H1 (cell line): ENCODE measurements at regions not wholly inside any gene's neighbourhood (a gene's known extent, or its start where the extent isn't known, plus 50 kb on each side); places are given as distances from the start of the nearest gene placed in this dataset.

Source experiments
- CTCF ChIA-PET: fragments of 300-600 bp; sonication (Branson Sonifier 250); formaldehyde crosslinking; loops from one replicate; lab custom pipeline; 2021; ENCODE audit not compliant: partially characterized antibody; lab: Charles Lee
- POLR2A ChIA-PET: fragments of 300-600 bp; sonication (Branson Sonifier 250); formaldehyde crosslinking; loops from one replicate; lab custom pipeline; 2021; ENCODE audit warnings: inconsistent platforms; ENCODE audit not compliant: partially characterized antibody; lab: Charles Lee
- DNase-seq, 2 experiments: peaks; one replicate each; pipeline versions ENCODE4 v3.0.0 to v3.0.0-alpha.2; 2010 to 2022; ENCODE audit warnings: low spot score in 2 of 2, low read depth in 1 of 2, mixed read lengths in 1 of 2
- FAIRE-seq: peaks from 2 replicates; lab custom pipeline; 2011; peaks lifted over from hg19 to GRCh38; lab: Jason Lieb, UNC
- H2AFZ ChIP-seq: 2 replicates; pipeline ENCODE4 v1.8.1; 2012; ENCODE audit warnings: low read length, inconsistent platforms
- H2AK5ac ChIP-seq: 2 replicates; pipeline ENCODE4 v1.6.1; 2013; ENCODE audit warnings: low read depth, low read length
- H2BK120ac ChIP-seq: replicated peaks from 2 replicates; pipeline ENCODE3; 2013; ENCODE audit warnings: low read depth, low read length, inconsistent platforms
- H2BK12ac ChIP-seq: 2 replicates; pipeline ENCODE4 v1.6.1; 2013; ENCODE audit warnings: low read depth, low read length
- H2BK15ac ChIP-seq: 2 replicates; pipeline ENCODE4 v1.6.1; 2013; ENCODE audit warnings: low read length
- H2BK20ac ChIP-seq: 2 replicates; pipeline ENCODE4 v1.6.1; 2013; ENCODE audit warnings: low read length
- H2BK5ac ChIP-seq: 2 replicates; pipeline ENCODE4 v1.6.1; 2013; ENCODE audit warnings: low read depth, low read length
- H3K14ac ChIP-seq: 2 replicates; pipeline ENCODE4 v1.6.1; 2013; ENCODE audit warnings: inconsistent platforms; ENCODE audit not compliant: insufficient read length
- H3K18ac ChIP-seq: 2 replicates; pipeline ENCODE4 v1.6.1; 2013; ENCODE audit warnings: low read length; ENCODE audit errors: extremely low read depth
- H3K23ac ChIP-seq: 2 replicates; pipeline ENCODE4 v1.6.1; 2013; ENCODE audit warnings: inconsistent platforms; ENCODE audit not compliant: insufficient read length
- H3K23me2 ChIP-seq: 2 replicates; pipeline ENCODE4 v1.6.1; 2013; ENCODE audit warnings: low read depth, low read length
- H3K27ac ChIP-seq: 2 replicates; pipeline ENCODE4 v1.6.1; 2011; ENCODE audit warnings: low read depth, low read length, inconsistent platforms
- H3K27me3 ChIP-seq, 4 experiments: replicated peaks in 1 of 4; 1 replicate in 1 of 4; 2 replicates in 3 of 4; pipeline versions ENCODE4 v1.6.1 to v1.8.1; 2011 to 2013; ENCODE audit warnings: low read length in 3 of 4, mild to moderate bottlenecking in 3 of 4, inconsistent platforms in 2 of 4, mixed read lengths in 2 of 4, moderate library complexity in 1 of 4; ENCODE audit not compliant: control insufficient read depth in 3 of 4, insufficient read depth in 3 of 4; ENCODE audit errors: extremely low read depth in 1 of 4
- H3K36me3 ChIP-seq, 4 experiments: 2 replicates each; pipeline versions ENCODE4 v1.6.1 to v1.8.1; 2011 to 2013; ENCODE audit warnings: mild to moderate bottlenecking in 4 of 4, low read length in 3 of 4, moderate library complexity in 2 of 4, control low read depth in 1 of 4, inconsistent platforms in 1 of 4; ENCODE audit not compliant: insufficient read depth in 4 of 4, control insufficient read depth in 2 of 4
- H3K4ac ChIP-seq: replicated peaks from 2 replicates; pipeline ENCODE3; 2013; ENCODE audit warnings: low read length, low read depth, mixed read lengths, inconsistent platforms; ENCODE audit not compliant: insufficient read length
- H3K4me1 ChIP-seq, 4 experiments: replicated peaks in 1 of 4; 1 replicate in 1 of 4; 2 replicates in 3 of 4; pipeline versions ENCODE4 v1.6.1 to v1.8.1; 2011 to 2013; ENCODE audit warnings: low read length in 3 of 4, inconsistent platforms in 2 of 4, mixed read lengths in 1 of 4; ENCODE audit not compliant: insufficient read depth in 4 of 4, control insufficient read depth in 3 of 4
- H3K4me2 ChIP-seq, 2 experiments: 2 replicates each; pipeline versions ENCODE4 v1.6.1 to v1.8.1; 2011 to 2013; ENCODE audit warnings: low read depth in 2 of 2, low read length in 2 of 2, control low read depth in 1 of 2, inconsistent platforms in 1 of 2, mild to moderate bottlenecking in 1 of 2; ENCODE audit not compliant: insufficient read depth in 1 of 2
- H3K4me3 ChIP-seq, 4 experiments: fragments of 200-600, 300-600 bp in 1 of 4; sonication (generic), shearing (Covaris generic), sonication (Bioruptor Twin) in 1 of 4; 2 replicates each; pipeline versions ENCODE4 v1.5.1 to v1.8.1; 2011 to 2016; ENCODE audit warnings: low read length in 4 of 4, low read depth in 3 of 4, control low read depth in 2 of 4, inconsistent platforms in 2 of 4, mild to moderate bottlenecking in 2 of 4, mixed read lengths in 1 of 4, moderate library complexity in 1 of 4; ENCODE audit not compliant: insufficient read depth in 2 of 4; ENCODE audit errors: extremely low read depth in 1 of 4
- H3K56ac ChIP-seq: replicated peaks from 2 replicates; pipeline ENCODE3; 2013; ENCODE audit warnings: low read depth, mild to moderate bottlenecking, mixed read lengths, low read length, inconsistent platforms; ENCODE audit not compliant: insufficient read length
- H3K79me1 ChIP-seq: 2 replicates; pipeline ENCODE4 v1.6.1; 2013; ENCODE audit warnings: low read depth, low read length, control low read depth
- H3K79me2 ChIP-seq, 2 experiments: 2 replicates each; pipeline versions ENCODE4 v1.6.1 to v1.8.1; 2012 to 2013; ENCODE audit warnings: low read length in 2 of 2, mild to moderate bottlenecking in 2 of 2, inconsistent platforms in 1 of 2; ENCODE audit not compliant: insufficient read depth in 2 of 2, control insufficient read depth in 1 of 2
- H3K9ac ChIP-seq, 4 experiments: replicated peaks in 1 of 4; 1 replicate in 1 of 4; 2 replicates in 3 of 4; pipeline versions ENCODE4 v1.6.1 to v1.8.1; 2011 to 2013; ENCODE audit warnings: low read depth in 3 of 4, low read length in 3 of 4, control low read depth in 2 of 4, mild to moderate bottlenecking in 2 of 4, moderate library complexity in 2 of 4, inconsistent platforms in 1 of 4; ENCODE audit errors: extremely low read depth in 1 of 4
- H3K9me3 ChIP-seq, 2 experiments: 2 replicates each; pipeline versions ENCODE4 v1.6.1 to v1.8.1; 2012 to 2013; ENCODE audit warnings: mild to moderate bottlenecking in 2 of 2, moderate library complexity in 2 of 2, control low read depth in 1 of 2, inconsistent platforms in 1 of 2, low read depth in 1 of 2, low read length in 1 of 2, mixed read lengths in 1 of 2; ENCODE audit not compliant: insufficient read depth in 2 of 2
- H4K20me1 ChIP-seq, 2 experiments: replicated peaks in 1 of 2; 2 replicates each; pipeline versions ENCODE3 to v1.8.1; 2011 to 2013; ENCODE audit warnings: inconsistent platforms in 2 of 2, low read length in 2 of 2, mild to moderate bottlenecking in 1 of 2; ENCODE audit not compliant: insufficient read depth in 2 of 2, control insufficient read depth in 1 of 2
- H4K5ac ChIP-seq: 2 replicates; pipeline ENCODE4 v1.6.1; 2013; ENCODE audit warnings: low read length, low read depth, mixed read lengths, inconsistent platforms; ENCODE audit not compliant: insufficient read length
- H4K8ac ChIP-seq: 2 replicates; pipeline ENCODE4 v1.8.0; 2013; ENCODE audit warnings: mild to moderate bottlenecking, moderate library complexity, low read length, inconsistent platforms; ENCODE audit not compliant: insufficient read depth; ENCODE audit errors: extremely low read depth
- H4K91ac ChIP-seq: replicated peaks from 2 replicates; pipeline ENCODE3; 2013; ENCODE audit warnings: low read length, mixed read lengths, inconsistent platforms; ENCODE audit not compliant: insufficient read length
- CHD7 ChIP-seq: fragments of 300-600 bp; sonication (generic); IDR thresholded peaks from 2 replicates; pipeline ENCODE4 v1.7.1; 2012; ENCODE audit warnings: low read length, moderate library complexity, mild to moderate bottlenecking, inconsistent platforms; ENCODE audit not compliant: insufficient replicate concordance
- WGBS, 2 experiments: shearing (Covaris generic) in 1 of 2; methylation state at CpG; one replicate each; pipeline versions ENCODE4 v1.1.6 to v1.1.7; 2013 to 2015; ENCODE audit warnings: low lambda C conversion rate in 2 of 2, mixed read lengths in 2 of 2, inconsistent platforms in 1 of 2, low coverage in 1 of 2, missing lambda C conversion rate in 1 of 2; ENCODE audit not compliant: insufficient replicate concordance in 2 of 2, insufficient coverage in 1 of 2, insufficient read length in 1 of 2; ENCODE audit errors: extremely low coverage in 1 of 2, missing lambda C conversion rate in 1 of 2; 5-methylcytosine and 5-hydroxymethylcytosine counted together

- no peak overlapping the region for H3K27ac ChIP-seq
- H4K5ac ChIP-seq: no peak overlapping the region
- no peak overlapping the region for H3K23ac ChIP-seq
- no peak overlapping the region for H2BK120ac ChIP-seq
- no peak overlapping the region for H2BK15ac ChIP-seq
- H3K23me2 ChIP-seq: no peaks in the 10 kb centered on the region
- no peaks in the 10 kb centered on the region for H4K20me1 ChIP-seq
- DNase-seq (no peak), FAIRE-seq (no peak)
- H3K4me3 ChIP-seq: no peak overlapping the region
- no peak overlapping the region for H2BK5ac ChIP-seq
- ChIA-PET CTCF (interaction anchor here (0.9 kb wide), 1 partner anchor 23 kb away, joined by 3 read pairs; no protein-coding TSS in a partner anchor), POLR2A (no interaction called here)
- no peaks in the 10 kb centered on the region for H3K79me2 ChIP-seq
- no peak overlapping the region for H3K4me2 ChIP-seq
- 100% methylated on average over 1 of the region's 1 CpG; no CpG with 5 or more reads in 1 of the 2 experiments for WGBS, 2 experiments
- no peaks in the 10 kb centered on the region for H3K36me3 ChIP-seq
- no peak overlapping the region for H2AFZ ChIP-seq
- no peak overlapping the region for H3K9ac ChIP-seq
- H2BK12ac ChIP-seq: no peak overlapping the region
- H2BK20ac ChIP-seq: no peak overlapping the region
- H2AK5ac ChIP-seq: no peak overlapping the region
- H3K27me3 ChIP-seq: no peaks in the 10 kb centered on the region
- no peak overlapping the region for H4K91ac ChIP-seq
- H3K14ac ChIP-seq: no peak overlapping the region
- H4K8ac ChIP-seq: no peak overlapping the region
- no peaks in the 10 kb centered on the region for H3K4me1 ChIP-seq
- H3K79me1 ChIP-seq: no peaks in the 10 kb centered on the region
- no peak overlapping the region for H3K18ac ChIP-seq
- H3K56ac ChIP-seq: no peak overlapping the region
- no peaks in the 10 kb centered on the region for H3K9me3 ChIP-seq
- H3K4ac ChIP-seq: no peak overlapping the region
- TF ChIP-seq CHD7: no peak
Measured at GRCh38 chr13:37495046-37495445, 103.5 kb downstream of the POSTN start.
